ENCODE measurements at regions not wholly inside any gene's neighbourhood (a gene's known extent, or its start where the extent isn't known, plus 50 kb on each side); places are given as distances from the start of the nearest gene placed in this dataset.

DNA sequence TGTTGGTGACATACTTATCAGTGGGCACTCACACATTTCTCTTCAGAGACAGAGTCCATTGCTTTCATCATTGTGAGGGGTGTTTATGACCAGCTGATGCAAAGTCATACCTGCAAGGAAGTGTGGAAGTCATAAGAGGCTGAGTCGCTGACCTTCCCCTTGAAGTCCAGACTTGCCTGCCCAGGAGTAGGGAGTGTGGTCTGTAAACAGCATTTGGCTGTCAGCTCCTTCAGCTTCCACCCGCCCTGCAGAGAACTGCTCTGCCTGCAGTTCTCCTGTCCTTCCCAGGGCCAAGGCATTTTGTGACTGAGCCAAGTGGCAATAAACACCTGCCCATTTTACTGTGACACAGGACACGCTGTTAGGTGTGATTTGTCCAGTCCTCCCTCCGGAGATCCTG lies 801.3 kb downstream of the BCL11B start (continued):
- no peak for TF ChIP-seq ZNF382 (CRISPR knock-in tag; IDR thresholded peaks at IDR 0.05; ENCODE audit: borderline replicate concordance)
- no peak for TF ChIP-seq TBX3 (IDR thresholded peaks at IDR 0.05; ENCODE audit: borderline replicate concordance)
- TF ChIP-seq ZNF160 (CRISPR knock-in tag; IDR thresholded peaks at IDR 0.05) = no peak

DNA sequence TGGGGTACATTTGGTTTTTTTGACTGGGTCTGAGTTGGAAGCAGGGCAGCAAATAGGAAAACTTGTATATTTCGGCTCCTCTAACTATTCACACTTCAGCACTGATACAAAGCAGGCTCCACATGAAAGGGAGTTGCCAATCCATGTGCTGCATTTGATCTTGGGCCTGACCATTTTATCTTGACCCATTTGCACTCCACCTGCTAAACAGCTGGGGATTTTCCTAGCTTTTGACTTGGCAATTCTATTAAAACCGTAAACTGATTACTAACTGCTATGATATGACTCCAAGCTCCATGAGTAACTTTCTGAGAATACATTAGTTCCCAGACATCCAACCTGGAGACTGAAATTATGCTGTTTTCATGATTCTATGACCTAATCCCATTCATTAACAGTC lies 797.1 kb downstream of the BCL11B start:
- H2AFZ ChIP-seq (ENCODE audit: low read length) = no peak overlapping the region
- H3K27me3 ChIP-seq (ENCODE audit: control insufficient read depth in 1 of 2, insufficient read depth in 2 of 2, low read length in 2 of 2) = no peaks in the 10 kb centered on the region
- whole genome bisulfite sequencing (ENCODE audit: low lambda C conversion rate) = 4% methylated on average over 2 of the region's 2 CpGs
- H3K4me1 ChIP-seq (ENCODE audit: insufficient read depth, low read length) = no peaks in the 10 kb centered on the region
- DNase-seq (ENCODE audit: low spot score) = no peak
- H3K9me3 ChIP-seq (ENCODE audit: low read length) = peaks cover 91% of the 10 kb centered on the region
- FAIRE-seq = no peak
- ATAC-seq = no peak
- CTCF ChIA-PET (ENCODE audit: low intra/inter-chr PET ratio, low total read pairs) = no interaction called here
- no peak overlapping the region for H3K4me3 ChIP-seq (replicated peaks in 1 of 3; ENCODE audit: insufficient read depth in 1 of 3, low read depth in 2 of 3, low read length in 3 of 3)
- H3K36me3 ChIP-seq (replicated peaks in 1 of 2; ENCODE audit: control insufficient read depth in 1 of 2, insufficient read depth in 2 of 2, low read length in 2 of 2) = no peaks in the 10 kb centered on the region
- no peak overlapping the region for H3K9ac ChIP-seq (ENCODE audit: insufficient read depth, low read depth, low read length)
- no peaks in the 10 kb centered on the region for H4K20me1 ChIP-seq (ENCODE audit: insufficient read depth, low read length)
- in situ Hi-C loops (cut with HindIII; ENCODE audit: extremely low pct_ligation_motif_present, low pct_unique_long_range_greater_than_20kb) (no loop called here), intact Hi-C loops (cut with micrococcal nuclease; ENCODE audit: unreplicated experiment) (no loop called here)
- POLR2A ChIA-PET = no interaction called here
- BruUV-seq (replicated peaks) = no TSS peak
- no peak overlapping the region for H3K4me2 ChIP-seq (ENCODE audit: low read depth, low read length)
- H3K27ac ChIP-seq (ENCODE audit: extremely low read length, insufficient read depth, low read length) = no peak overlapping the region
- no peaks in the 10 kb centered on the region for H3K79me2 ChIP-seq (ENCODE audit: insufficient read depth, low read length)
- no peak for TF ChIP-seq DPF2 (CRISPR knock-in tag; IDR thresholded peaks at IDR 0.05; ENCODE audit: borderline replicate concordance, low read depth)
- TF ChIP-seq HDAC1 (CRISPR knock-in tag; IDR thresholded peaks at IDR 0.05) = no peak
- TF ChIP-seq, protein P1, sequence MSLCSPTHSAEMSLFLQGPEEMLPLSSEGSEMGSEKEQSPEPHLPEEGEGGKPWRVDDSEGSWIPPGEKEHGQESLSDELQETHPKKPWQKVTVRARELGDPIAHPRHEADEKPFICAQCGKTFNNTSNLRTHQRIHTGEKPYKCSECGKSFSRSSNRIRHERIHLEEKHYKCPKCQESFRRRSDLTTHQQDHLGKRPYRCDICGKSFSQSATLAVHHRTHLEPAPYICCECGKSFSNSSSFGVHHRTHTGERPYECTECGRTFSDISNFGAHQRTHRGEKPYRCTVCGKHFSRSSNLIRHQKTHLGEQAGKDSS (CRISPR knock-in tag; IDR thresholded peaks at IDR 0.05; ENCODE audit: borderline replicate concordance, low read depth) = no peak
- no peak for TF ChIP-seq WIZ (CRISPR knock-in tag; IDR thresholded peaks at IDR 0.05)
- TF ChIP-seq, protein P2, sequence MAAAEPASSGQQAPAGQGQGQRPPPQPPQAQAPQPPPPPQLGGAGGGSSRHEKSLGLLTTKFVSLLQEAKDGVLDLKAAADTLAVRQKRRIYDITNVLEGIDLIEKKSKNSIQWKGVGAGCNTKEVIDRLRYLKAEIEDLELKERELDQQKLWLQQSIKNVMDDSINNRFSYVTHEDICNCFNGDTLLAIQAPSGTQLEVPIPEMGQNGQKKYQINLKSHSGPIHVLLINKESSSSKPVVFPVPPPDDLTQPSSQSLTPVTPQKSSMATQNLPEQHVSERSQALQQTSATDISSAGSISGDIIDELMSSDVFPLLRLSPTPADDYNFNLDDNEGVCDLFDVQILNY (CRISPR knock-in tag; conservative IDR thresholded peaks at IDR 0.05) = no peak
- TF ChIP-seq PHF20 (CRISPR knock-in tag; IDR thresholded peaks at IDR 0.05) = no peak
- TF ChIP-seq ZNF572 (CRISPR knock-in tag; IDR thresholded peaks at IDR 0.05) = no peak
- no peak for TF ChIP-seq MAFG (CRISPR knock-in tag; IDR thresholded peaks at IDR 0.05)
- TF ChIP-seq, protein P3, sequence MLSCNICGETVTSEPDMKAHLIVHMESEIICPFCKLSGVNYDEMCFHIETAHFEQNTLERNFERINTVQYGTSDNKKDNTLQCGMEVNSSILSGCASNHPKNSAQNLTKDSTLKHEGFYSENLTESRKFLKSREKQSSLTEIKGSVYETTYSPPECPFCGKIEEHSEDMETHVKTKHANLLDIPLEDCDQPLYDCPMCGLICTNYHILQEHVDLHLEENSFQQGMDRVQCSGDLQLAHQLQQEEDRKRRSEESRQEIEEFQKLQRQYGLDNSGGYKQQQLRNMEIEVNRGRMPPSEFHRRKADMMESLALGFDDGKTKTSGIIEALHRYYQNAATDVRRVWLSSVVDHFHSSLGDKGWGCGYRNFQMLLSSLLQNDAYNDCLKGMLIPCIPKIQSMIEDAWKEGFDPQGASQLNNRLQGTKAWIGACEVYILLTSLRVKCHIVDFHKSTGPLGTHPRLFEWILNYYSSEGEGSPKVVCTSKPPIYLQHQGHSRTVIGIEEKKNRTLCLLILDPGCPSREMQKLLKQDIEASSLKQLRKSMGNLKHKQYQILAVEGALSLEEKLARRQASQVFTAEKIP (CRISPR knock-in tag; IDR thresholded peaks at IDR 0.05; ENCODE audit: borderline replicate concordance) = no peak
- TF ChIP-seq FOXJ3 (CRISPR knock-in tag; IDR thresholded peaks at IDR 0.05; ENCODE audit: borderline replicate concordance) = no peak

All from HepG2 (cell line).